ENCODE measurements at regions not wholly inside any gene's neighbourhood (a gene's known extent, or its start where the extent isn't known, plus 50 kb on each side); places are given as distances from the start of the nearest gene placed in this dataset.
A peak's percentile ranks its signal among the peaks of the same experiment; 100 is the strongest.
"Not testable (repeated sequence)": the region's sequence is repeated elsewhere in the genome, so short reads cannot be mapped to it uniquely, and the experiment has no call there.

DNA sequence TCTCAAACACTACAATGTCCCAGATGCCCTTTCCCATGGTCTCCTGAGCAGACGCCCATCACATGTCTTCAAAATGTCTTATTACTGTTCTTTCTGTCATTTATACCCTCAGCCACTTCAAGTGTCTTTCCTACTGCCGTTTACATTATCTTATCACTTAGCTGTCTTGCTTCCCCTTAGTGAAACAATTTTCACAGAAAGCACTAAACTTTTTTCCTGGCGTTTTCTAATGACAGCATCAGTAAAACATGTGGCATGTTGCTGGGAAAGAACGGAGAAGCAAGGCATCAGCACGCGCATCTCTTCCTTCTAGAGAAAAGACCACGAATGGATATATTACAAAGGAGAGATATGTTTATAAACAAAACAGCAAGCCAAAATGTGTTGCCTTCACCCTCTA lies 189.7 kb upstream of the SLIT2 start:
- FAIRE-seq (no peak), DNase-seq (ENCODE audit: low spot score) (no peak)

DNA sequence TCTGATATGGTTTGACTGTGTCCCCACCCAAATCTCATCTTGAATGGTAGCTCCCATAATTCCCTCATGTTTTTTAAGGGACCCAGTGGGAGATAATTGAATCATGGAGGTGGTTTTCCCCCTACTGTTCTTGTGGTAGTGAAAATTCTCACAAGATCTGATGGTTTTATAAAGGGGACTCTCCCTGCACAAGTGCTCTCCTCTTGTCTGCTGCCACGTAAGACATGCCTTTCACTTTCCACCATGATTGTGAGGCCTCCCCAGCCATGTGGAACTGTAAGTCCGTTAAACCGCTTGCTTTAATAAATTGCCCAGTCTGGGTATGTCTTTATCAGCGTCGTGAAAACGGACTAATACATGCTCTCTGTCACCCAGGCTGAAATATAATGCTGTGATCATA lies 200.9 kb upstream of the SLIT2 start:
- FAIRE-seq (no peak), DNase-seq (ENCODE audit: low spot score) (no peak)

DNA sequence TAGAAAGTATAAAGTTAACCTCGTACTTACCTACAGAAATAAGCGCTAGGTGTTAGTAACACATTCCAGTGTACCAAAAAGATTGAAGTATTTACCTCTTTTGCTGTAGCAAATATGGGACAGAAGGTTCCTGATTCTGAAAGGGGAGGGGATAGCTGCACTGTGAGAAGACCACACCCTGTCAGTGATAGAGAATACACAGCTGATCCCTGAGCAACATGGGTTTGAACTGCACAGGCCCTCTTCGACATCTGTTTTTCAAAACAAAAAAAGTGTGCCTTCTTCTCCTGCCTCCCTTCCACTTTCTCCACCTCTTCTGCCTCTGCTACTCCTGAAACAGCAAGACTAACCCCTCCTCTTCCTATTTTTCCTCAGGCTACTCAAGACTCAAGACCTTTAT lies 201.8 kb upstream of the SLIT2 start:
- no peak for FAIRE-seq

DNA sequence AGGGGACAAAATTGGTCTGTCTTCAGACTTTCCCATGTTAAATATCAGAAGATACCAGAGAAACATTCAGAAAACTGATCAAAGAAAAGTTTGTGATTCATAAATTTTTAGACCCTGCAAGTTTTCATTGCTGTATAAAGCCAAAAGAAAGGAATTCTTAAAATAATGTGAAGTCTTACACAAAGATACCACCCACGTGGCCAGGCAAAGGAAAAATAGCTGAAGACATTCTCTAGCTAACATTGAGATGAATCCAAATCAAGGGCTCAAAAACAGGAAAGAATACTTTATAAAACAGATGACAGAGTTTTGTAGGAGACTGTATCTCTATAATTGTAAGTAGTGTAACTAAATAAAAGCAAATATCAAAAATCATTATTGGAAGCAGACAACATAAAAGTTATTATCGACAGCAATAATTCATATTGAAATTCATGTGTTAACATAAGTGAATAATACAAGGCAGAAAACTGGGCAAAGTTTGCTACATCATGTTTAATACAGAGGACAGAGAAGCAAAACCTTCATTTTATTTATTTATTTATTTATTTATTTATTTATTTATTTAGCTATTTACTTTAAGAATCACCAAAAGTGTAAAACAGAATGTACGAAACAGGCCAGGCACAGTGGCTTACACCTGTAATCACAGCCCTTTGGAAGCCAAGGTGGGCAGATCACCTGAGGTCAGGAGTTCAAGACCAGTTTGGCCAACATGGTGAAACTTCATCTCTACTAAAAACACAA lies 204.6 kb upstream of the SLIT2 start:
- FAIRE-seq: no peak
- DNase-seq (ENCODE audit: low spot score): no peak

More for the DNA sequence above, 201.8 kb upstream of the SLIT2 start:
- no peak for DNase-seq (ENCODE audit: low spot score)

DNA sequence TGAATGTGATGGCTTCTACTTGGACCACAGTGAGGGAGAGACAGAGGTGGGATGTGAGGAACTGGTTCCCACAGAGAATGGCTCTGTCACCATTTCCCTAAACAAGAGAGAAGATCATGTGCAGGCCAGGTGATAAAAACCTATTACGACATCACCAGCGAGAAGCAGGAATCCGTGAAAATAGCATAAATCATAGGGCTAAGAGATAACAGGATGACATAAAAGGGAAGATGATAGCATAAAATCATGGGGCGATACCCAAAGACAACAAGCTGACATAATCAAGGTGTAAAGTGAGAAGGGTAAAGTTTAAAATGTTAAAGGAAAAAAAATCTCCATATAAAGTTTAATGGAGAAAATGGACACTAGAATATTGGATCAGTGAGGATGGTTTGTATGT lies 205.5 kb upstream of the SLIT2 start:
- DNase-seq (ENCODE audit: low spot score) (no peak), FAIRE-seq (no peak)

DNA sequence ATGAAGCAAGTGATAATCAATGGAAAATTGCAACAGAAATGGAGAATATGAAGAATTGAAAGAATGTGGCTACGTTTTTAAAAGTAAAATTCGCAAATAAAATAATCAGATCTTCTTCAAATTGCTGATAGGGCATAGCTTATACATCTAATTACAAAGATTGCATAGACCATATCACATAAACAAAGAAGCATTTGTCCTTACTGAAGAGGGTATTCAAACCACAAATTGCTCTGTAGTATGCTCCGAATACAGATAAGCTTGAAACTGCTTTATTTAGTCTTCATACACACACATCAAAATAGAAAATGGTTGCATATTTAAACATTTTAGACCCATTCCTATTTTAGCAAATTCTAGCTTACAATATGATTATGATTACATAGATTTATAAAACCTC lies 206.7 kb upstream of the SLIT2 start:
- no peak for FAIRE-seq
- DNase-seq (ENCODE audit: low spot score): no peak

DNA sequence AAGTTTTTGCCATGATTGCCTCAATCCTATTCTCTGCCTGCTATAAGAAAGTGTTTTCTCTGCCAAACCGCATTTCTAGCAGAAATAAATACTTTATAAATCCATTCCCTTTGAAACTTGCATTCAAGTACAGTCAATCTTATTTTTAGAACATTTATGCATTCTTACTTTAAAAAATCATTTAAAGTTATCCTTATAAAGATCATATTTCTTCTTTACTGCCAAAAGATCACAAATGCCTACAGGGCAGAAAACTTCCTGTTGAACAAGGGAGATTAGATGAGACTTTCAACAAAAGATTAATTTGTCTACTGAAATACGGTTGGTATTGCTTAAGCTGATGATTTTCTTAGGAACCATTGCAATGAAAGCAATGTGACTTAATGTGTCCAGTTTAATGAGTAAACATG lies 207.2 kb upstream of the SLIT2 start:
- DNase-seq (ENCODE audit: low spot score) (no peak), FAIRE-seq (no peak)

DNA sequence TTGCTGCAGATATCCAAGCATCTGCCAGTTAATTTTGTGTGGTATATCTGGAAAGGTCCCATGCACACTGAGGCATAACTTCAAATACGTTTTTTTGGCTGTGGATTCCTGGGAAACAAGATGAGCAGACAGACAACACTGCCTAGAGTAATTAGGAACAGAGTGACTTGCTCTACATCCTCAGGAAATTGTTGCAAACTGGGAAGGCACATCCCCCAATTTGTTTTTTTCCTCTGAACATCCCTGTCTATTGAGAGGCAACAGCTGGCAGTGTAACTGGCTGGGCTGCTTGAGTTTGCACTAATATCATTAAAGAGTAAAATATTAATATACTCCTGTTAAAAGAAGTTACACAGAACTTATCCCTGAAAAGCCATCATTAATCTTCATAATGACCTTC lies 207.7 kb upstream of the SLIT2 start:
- DNase-seq (ENCODE audit: low spot score): no peak

DNA sequence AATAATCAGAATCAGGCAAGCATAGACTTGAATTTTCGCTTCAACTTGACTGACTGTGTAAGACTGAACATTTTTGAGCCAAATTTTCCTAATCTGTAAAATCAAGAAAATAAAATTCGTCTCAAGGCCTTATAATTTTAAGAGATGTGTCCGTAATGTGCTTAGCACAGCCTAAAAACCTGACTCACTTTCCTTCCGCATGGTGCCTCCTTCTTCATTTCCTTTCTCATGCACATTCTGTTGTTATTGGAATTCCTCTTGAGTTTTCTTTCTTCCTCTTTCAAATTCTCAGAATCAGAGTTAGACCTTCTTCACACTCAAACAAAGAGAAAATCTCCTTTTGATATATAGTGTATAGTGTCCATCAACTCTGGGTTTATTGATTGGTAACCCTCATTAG lies 208.9 kb upstream of the SLIT2 start:
- DNase-seq (ENCODE audit: low spot score) (no peak), FAIRE-seq (no peak)

More for the DNA sequence above, 207.7 kb upstream of the SLIT2 start:
- no peak for FAIRE-seq

DNA sequence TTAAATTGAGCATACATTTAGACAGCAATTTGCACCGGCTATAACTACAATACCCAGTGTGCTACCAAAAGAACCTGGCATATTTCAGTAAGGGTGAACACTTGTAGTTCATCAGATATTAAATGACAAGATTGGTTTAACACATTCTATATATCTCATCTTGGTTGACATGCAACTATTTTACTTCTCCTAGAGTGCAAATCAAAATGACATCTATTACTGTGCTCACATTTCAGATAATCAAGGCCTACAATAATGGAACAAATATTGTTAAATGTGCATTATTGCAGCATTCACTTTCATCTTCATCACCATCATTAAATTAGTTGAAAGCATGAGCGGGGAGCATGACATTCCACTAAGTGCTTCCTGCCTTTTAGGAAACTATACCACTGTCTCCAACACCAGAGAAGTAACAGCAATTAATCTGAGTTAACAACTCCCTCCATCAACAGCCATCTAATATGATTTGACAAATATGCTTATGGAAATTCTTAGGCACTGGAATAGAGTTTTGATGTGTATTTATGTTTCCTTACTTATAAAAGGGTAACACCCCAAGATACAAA lies 209.8 kb upstream of the SLIT2 start:
- no peak for DNase-seq (ENCODE audit: low spot score)
- no peak for FAIRE-seq

DNA sequence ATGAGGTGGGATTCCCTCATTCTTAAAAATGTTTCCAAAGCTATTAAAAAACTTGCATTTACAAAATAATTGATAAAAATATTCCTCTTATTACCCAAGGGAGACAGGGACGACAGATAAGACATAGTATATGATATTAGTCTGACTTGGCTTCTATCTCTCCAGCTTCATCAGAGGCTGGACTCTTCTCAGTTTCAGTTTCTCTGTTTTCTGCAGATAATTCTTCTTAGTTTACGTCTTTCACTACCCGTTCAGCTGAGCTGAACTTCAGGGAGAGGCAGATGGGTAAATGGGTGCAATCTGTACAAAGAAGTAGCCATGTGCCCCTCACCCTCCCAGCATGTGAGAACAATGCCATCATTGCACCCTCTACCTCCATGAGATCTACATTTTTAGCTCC lies 214.0 kb upstream of the SLIT2 start:
- DNase-seq (ENCODE audit: low spot score): no peak
- no peak for FAIRE-seq

DNA sequence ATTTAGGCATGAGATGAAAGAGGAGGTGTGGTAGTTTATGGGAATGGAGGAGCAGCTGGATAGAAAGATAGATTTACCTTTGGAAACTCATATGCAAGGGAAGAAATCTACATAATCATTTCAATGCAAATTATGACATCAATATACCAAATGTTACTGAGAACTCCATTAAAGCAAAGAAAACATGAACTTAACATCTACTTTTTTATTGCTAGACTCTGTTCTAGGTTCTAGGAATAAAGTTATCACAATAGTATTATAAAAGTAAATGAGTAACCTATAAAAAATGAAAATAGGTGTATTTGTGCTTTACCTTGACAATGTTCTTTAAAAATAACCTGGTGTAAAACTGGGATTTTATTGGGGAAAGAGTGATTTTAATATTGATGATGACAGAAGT lies 221.6 kb upstream of the SLIT2 start:
- DNase-seq (ENCODE audit: low spot score): no peak
- peak; percentile 35 for FAIRE-seq

DNA sequence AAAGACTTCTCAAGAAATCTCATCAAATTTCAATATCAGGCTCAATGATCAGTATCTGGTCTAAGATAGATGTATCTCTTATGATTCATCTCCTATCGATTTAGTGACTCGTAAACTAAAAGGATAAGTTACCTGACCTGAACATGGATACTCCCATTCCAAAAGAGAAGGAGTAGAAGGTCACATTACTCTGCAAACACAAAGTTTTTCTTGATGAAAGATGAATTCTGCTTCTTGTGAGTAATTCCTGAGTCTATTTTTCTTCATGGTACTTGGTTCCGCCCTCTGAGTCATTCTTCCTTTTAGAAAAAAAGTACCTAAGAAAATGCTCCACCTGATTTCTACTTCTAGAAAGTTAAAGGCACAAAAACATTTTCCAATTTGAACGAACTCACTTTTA lies 223.1 kb upstream of the SLIT2 start:
- no peak for DNase-seq (ENCODE audit: low spot score)
- peak; percentile 84 for FAIRE-seq

DNA sequence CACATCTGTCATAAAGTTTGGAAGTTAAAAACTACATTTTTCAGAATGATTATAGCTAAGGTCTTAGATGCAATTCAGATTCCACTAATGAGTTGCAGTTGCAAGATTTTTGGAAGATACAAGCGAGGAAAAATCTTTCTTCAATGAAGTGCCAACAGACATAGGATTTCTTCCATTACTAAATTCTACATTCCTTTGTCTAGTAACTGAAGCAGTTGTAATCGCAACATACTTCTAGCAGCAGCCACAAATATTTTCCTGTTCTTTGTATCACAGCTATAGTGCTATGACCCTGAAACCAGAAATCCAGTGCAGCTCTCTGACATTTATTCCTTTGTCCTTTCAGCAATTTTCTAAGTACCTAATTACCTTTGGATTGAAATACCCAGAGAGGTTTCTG lies 225.2 kb upstream of the SLIT2 start:
- DNase-seq (ENCODE audit: low spot score) (no peak), FAIRE-seq (no peak)

DNA sequence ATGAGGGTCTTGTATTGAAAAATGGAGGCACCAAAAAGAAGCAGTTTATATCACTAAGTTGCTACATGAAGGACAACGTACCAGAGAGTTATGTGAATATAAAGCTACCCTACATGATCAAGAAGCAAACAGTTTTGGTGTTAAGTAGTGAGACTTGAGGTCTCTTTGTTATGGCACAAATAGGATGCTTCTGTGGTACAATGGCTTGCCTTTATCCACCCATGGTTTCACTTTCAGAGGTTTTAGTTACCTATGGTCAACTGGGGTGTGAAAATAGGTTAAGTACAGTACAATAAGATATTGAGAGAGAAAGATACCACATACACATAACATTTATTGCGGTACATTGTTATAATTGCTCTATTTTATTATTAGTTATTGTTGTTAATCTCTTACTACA lies 229.2 kb upstream of the SLIT2 start:
- DNase-seq (ENCODE audit: low spot score) (no peak), FAIRE-seq (no peak)

DNA sequence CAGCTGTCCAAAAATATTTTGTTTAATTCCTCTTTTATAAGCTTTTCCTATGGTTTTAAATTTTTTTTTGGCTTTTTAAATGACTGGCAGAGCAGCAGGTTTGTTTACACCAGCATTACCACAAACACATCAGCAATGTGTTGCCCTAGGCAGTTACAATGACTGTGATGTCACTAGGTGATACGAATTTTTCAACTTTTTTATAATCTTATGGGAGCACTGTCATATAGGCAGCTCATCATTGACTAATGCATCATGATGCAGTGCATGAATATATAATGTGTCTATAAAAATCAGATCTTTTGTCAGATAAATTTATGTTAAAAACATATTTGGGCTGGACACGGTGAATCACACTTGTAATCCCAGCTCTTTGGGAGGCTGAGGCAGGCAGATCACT lies 231.6 kb upstream of the SLIT2 start:
- DNase-seq (ENCODE audit: low spot score) (no peak), FAIRE-seq (no peak)

DNA sequence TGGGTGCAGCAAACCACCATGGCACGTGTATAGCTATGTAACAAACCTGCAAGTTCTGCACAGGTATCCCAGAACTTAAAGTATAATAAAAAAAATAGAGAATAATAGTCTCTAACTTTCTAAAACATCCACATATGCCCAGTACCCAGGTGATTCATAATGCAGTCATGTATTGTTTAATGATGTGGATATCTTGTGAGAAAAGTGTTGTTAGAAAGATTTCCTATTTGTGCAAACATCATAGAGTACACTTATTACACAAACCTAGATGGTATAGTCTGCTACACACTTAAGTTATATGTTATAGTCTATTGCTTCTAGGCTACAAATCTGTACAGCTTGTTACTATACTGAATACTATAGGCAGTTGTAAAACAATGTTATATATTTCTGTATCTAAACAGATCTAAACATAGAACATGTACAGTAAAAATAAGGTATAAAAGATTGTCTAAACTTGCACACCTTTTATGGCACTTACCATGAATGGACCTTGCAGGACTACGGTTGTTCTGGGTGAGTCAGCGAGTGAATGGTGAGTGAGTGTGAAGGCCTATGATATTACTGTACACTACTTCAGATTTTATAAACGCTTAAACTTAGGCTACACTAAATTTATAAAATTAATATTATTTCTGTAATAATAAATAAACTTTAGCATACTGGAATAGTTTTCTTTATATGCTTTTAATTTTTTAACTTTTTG lies 232.2 kb upstream of the SLIT2 start:
- DNase-seq (ENCODE audit: low spot score): no peak
- peak; percentile 52 for FAIRE-seq

DNA sequence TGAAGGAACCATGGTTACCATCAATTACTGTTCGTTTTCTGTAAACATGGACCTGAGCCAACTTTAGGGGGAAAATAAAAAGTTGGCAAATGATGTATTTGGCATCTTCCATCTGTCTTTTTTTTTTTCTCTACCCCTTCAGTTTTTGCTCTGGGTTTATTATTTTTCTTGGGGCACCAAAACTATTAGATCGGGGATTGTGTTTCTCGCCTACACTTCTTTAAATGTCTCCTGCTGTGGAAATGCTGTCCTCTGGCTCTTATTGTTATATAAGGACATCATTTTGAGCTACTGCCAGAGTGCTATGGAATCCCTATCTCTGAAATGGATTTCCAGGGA lies 234.0 kb upstream of the SLIT2 start:
- DNase-seq (ENCODE audit: low spot score): no peak
- no peak for FAIRE-seq

DNA sequence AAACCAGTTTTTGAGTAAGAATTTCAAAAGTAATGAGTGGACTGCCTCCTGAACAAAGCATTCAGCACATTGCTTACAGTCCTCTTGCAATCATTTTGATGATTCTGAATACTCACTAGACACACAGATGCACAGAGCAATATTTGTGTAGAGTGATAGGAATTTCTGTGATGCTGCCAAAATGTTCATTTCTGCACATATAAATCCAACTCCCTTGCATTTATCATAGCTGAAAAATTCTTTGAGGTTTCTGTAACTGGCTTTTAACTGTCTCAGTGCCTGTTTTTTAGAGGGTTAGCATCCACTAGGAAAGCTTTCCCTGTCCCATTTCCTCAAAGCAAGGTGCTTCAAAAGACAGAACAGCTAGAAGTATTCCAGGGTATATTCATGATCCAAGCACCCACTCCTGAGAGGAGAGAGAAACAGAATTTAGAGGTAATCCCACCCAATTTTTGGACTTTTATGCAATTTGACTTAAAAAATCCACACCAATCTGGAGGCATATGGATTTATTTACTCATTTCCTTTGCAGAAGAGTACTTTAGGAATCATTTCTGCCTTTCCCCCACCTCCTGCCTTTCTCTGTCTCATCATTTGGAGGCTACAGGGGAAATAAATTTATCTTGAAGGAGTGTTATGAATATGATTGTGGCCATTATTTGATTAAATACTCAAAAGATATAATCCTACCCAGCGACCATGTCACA lies 234.5 kb upstream of the SLIT2 start:
- no peak for DNase-seq (ENCODE audit: low spot score)
- no peak for FAIRE-seq

DNA sequence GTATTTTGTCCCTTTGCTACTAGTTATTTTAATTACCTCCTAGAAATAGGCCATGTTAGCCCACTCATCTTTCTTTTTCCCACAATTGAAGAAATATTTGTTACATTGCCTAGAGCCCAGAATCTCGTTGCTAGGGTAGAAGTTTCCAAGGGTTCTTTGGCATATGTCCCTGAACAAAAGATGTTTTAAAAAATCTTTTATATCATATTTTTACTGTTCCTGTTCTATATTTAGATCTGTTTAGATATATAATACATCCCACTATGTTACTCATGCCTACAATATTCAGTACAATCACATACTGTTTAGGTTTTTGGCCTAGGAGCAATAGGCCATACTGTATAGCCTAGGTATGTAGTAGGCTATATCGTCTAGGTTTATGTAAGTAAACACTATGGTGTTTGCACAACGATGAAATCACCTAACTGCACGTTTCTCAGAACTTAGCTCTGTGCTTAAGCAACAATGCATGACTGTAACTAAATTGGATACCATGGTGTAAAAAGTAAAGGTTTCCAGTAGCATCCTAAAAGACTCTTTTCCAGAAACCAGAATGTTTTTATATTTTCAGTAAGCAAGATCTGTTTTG lies 236.0 kb upstream of the SLIT2 start:
- FAIRE-seq (no peak), DNase-seq (ENCODE audit: low spot score) (no peak)

DNA sequence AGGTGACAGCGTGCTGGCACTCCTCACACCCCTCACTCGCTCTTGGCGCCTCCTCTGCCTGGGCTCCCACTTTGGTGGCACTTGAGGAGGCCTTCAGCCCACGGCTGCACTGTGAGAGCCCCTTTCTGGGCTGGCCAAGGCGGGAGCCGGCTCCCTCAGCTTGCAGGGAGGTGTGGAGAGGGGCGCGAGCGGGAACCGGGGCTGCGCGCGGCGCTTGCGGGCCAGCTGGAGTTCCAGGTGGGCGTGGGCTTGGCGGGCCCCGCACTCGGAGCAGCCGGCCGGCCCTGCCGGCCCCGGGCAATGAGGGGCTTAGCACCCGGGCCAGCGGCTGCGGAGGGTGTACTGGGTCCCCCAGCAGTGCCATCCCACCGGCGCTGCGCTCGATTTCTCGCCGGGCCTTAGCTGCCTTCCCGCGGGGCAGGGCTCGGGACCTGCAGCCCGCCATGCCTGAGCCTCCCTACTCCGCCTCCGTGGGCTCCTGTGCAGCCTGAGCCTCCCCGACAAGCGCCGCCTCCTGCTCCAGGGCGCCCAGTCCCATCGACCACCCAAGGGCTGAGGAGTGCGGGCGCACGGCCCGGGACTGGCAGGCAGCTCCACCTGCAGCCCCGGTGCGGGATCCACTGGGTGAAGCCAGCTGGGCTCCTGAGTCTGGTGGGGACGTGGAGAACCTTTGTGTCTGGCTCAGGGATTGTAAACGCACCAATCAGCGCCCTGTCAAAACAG lies 247.7 kb upstream of the SLIT2 start:
- not testable (repeated sequence) for DNase-seq (ENCODE audit: low spot score); FAIRE-seq

All from RCC 7860 (cell line).